Esophagus (tissue), 2 donors: ENCODE measurements at regions not wholly inside any gene's neighbourhood (a gene's known extent, or its start where the extent isn't known, plus 50 kb on each side); places are given as distances from the start of the nearest gene placed in this dataset.

Source experiments
- H3K27ac ChIP-seq, 2 donors: one replicate each; pipeline ENCODE4 v1.5.1; 2013; ENCODE audit warnings: low read depth in 2 of 2, mild to moderate bottlenecking in 2 of 2, inconsistent platforms in 1 of 2, low read length in 1 of 2, moderate library complexity in 1 of 2
- H3K27me3 ChIP-seq, 2 donors: one replicate each; pipeline ENCODE4 v1.6.1; 2013; ENCODE audit warnings: low read length in 2 of 2, control low read depth in 1 of 2, mild to moderate bottlenecking in 1 of 2; ENCODE audit not compliant: insufficient read depth in 2 of 2, control insufficient read depth in 1 of 2
- H3K36me3 ChIP-seq, 2 donors: one replicate each; pipeline ENCODE4 v1.6.1; 2013; ENCODE audit warnings: low read length in 1 of 2; ENCODE audit not compliant: control insufficient read depth in 2 of 2, insufficient read depth in 2 of 2
- H3K4me1 ChIP-seq, 2 donors: one replicate each; pipeline ENCODE4 v1.6.1; 2013; ENCODE audit warnings: low read length in 1 of 2; ENCODE audit not compliant: control insufficient read depth in 2 of 2, insufficient read depth in 2 of 2
- H3K4me3 ChIP-seq, 2 donors: one replicate each; pipeline ENCODE4 v1.5.1; 2013; ENCODE audit warnings: low read length in 2 of 2, mild to moderate bottlenecking in 2 of 2, low read depth in 1 of 2, moderate library complexity in 1 of 2
- H3K9me3 ChIP-seq, 2 donors: one replicate each; pipeline ENCODE4 v1.6.1; 2013; ENCODE audit warnings: mild to moderate bottlenecking in 2 of 2, low read depth in 1 of 2, low read length in 1 of 2, moderate library complexity in 1 of 2; ENCODE audit not compliant: control insufficient read depth in 2 of 2, insufficient read depth in 1 of 2
- WGBS, 2 donors: extraction: QIAGEN DNeasy Blood & Tissue Kit; methylation state at CpG; one replicate each; pipeline ENCODE4 v1.1.7; 2013; 5-methylcytosine and 5-hydroxymethylcytosine counted together
- donor health status: healthy with polysubstance abuse.
- donor health status: Bipolar disorder and iron deficiency.

- WGBS, 2 donors = 94 to 97% methylated on average over 3 of the region's 3 CpGs
These were observed 99.8 kb downstream of the ESM1 start for GRCh38 chr5:54885636-54886035.

GRCh38 chr5:54884195-54884536 is 101.2 kb downstream of the ESM1 start:
- Histone ChIP-seq H3K4me3 (peak overlapping the region in 1 of 2 donors; percentile 53), H3K27ac (no peak overlapping the region), H3K36me3 (no peaks in the 10 kb centered on the region), H3K4me1 (peaks cover 5 to 6% of the 10 kb centered on the region in 2 donors), H3K9me3 (no peaks in the 10 kb centered on the region), H3K27me3 (peaks cover 0 to 8% of the 10 kb centered on the region in 2 donors)
- 27 to 34% methylated on average over 17 to 18 of the region's 18 CpGs for WGBS, 2 donors

More at GRCh38 chr5:54885636-54886035, 99.8 kb downstream of the ESM1 start:
- Histone ChIP-seq H3K27ac (no peak overlapping the region), H3K9me3 (no peaks in the 10 kb centered on the region), H3K4me1 (peaks cover 5 to 6% of the 10 kb centered on the region in 2 donors), H3K36me3 (no peaks in the 10 kb centered on the region), H3K4me3 (no peak overlapping the region), H3K27me3 (peaks cover 0 to 8% of the 10 kb centered on the region in 2 donors)

DNA sequence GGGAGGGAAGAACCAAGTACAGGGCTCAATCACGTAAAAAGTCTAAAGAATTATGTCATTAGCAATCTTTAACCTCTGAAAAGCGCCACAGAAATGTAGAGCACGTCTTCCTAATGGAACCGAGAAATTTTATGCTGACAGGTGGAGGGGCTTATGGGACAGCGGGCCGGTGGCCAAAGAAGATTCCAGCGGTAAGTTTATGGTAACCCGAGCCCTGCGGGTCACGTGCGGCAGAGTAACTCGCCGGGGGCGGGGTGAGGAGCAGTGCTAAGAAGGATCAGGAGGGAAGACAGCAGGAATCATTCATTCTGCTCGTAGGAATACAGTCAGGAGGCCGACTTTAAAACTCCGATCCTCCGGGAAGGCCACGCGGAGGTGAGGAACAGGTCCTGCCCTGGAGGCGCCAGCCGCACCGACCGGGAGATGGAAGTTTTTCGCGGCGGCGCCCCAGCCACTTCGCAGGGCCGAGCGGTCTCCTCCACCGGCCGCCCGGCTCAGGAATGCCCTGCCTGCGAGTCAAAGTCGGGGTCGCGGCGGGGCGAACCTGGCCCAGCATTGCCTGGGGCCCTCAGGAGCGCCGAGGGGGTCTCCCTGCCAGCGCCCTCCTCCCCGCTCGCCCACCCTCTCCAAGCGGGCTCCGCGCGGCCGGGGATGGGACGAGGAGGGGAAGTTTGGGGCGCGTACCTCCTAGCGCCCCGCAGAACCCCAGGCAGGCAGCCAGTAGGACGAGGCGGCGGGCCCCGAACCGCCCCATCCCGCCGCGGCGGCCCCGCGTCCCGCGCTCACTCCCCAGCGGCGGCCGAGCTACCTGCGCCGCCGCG is 101.8 kb downstream of the ESM1 start:
- H3K27me3 ChIP-seq = peaks cover 0 to 8% of the 10 kb centered on the region in 2 donors
- peaks cover 5 to 6% of the 10 kb centered on the region in 2 donors for H3K4me1 ChIP-seq
- no peaks in the 10 kb centered on the region for H3K9me3 ChIP-seq
- 4% methylated on average over 51 to 75 of the region's 75 CpGs for WGBS, 2 donors
- H3K27ac ChIP-seq = no peak overlapping the region
- no peaks in the 10 kb centered on the region for H3K36me3 ChIP-seq
- peak overlapping the region; percentile 39 to 53 for H3K4me3 ChIP-seq

DNA sequence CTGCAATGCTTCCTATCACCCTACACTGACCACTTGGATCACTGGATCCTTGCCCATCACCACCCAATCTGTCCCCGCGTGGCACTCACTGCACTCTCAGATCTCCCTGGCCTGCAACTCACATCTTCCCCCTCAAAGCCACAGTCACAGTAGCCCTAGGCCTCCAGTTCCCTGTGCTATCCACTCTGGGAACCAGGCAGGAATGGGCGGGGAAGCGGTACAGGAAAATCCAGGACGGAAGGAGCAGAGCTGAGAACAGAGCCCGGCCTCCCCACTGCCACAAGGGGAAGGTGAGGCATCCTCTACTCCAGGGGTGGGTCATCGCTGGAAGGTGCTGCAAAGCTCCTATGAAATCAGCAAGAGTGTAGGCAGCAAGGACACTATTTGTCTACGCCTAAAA is 102.6 kb downstream of the ESM1 start:
- 92% methylated on average over 8 of the region's 8 CpGs for WGBS, 2 donors
- H3K4me3 ChIP-seq = no peak overlapping the region
- H3K27ac ChIP-seq = no peak overlapping the region
- H3K9me3 ChIP-seq = no peaks in the 10 kb centered on the region
- H3K27me3 ChIP-seq = peaks cover 0 to 8% of the 10 kb centered on the region in 2 donors
- peaks cover 5 to 6% of the 10 kb centered on the region in 2 donors for H3K4me1 ChIP-seq
- no peaks in the 10 kb centered on the region for H3K36me3 ChIP-seq

DNA sequence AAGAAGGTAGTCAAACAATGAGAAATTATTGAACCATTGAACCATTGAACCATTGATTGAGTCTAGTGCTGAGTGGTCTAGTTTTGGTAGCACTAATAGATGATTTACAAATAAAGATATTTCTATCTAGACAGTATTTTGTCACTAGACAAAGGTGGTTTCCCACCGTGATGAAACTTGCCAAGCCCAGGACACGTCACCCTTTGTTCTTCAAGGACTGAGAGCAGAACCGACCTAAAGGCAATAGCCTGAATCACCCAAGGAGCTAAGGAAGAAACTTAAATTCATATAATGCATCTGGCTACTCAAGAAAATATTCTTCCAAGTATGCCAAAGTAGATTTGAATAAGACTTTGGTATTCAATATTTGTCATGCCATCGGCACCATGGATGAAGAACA is 103.3 kb downstream of the ESM1 start:
- H3K4me3 ChIP-seq = no peak overlapping the region
- H3K4me1 ChIP-seq = peaks cover 5 to 6% of the 10 kb centered on the region in 2 donors
- no peaks in the 10 kb centered on the region for H3K9me3 ChIP-seq
- 58 to 70% methylated on average over 4 of the region's 4 CpGs for whole genome bisulfite sequencing, 2 donors
- no peaks in the 10 kb centered on the region for H3K36me3 ChIP-seq
- H3K27ac ChIP-seq = no peak overlapping the region
- peaks cover 0 to 8% of the 10 kb centered on the region in 2 donors for H3K27me3 ChIP-seq

- H3K9me3 ChIP-seq = no peaks in the 10 kb centered on the region
- no peaks in the 10 kb centered on the region for H3K36me3 ChIP-seq
- WGBS, 2 donors = 54 to 63% methylated on average over 5 of the region's 5 CpGs
- H3K27ac ChIP-seq = no peak overlapping the region
- H3K4me1 ChIP-seq = peaks cover 5 to 6% of the 10 kb centered on the region in 2 donors
- no peak overlapping the region for H3K4me3 ChIP-seq
- H3K27me3 ChIP-seq = peaks cover 0 to 8% of the 10 kb centered on the region in 2 donors
These were observed 103.9 kb downstream of the ESM1 start for GRCh38 chr5:54881286-54882005.

DNA sequence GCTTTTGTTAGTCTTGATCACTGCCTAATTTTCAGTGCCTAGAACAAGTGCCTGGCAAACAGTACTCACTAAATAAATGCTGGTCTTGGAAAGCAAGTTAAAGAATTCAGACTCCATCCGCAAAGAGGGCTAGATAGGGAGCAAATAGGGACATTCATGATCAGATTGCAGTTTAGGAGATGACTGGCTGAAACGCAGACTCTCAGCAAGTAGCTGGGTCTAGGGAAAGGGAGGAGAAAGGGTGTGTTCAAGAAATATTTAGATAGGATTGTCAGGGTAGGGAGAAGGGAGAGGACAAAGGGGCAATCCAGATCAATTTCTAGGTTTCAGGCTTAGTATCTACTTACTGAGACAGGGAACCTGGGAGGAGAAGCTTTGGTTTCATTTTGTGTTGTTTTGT is 108.4 kb downstream of the ESM1 start:
- H3K27me3 ChIP-seq = no peaks in the 10 kb centered on the region
- WGBS, 2 donors = 87 to 88% methylated on average over 2 of the region's 2 CpGs
- H3K27ac ChIP-seq = no peak overlapping the region
- no peaks in the 10 kb centered on the region for H3K36me3 ChIP-seq
- no peaks in the 10 kb centered on the region for H3K4me1 ChIP-seq
- no peak overlapping the region for H3K4me3 ChIP-seq
- no peaks in the 10 kb centered on the region for H3K9me3 ChIP-seq

GRCh38 chr5:54876556-54876955 is 108.8 kb downstream of the ESM1 start:
- 55 to 83% methylated on average over 6 of the region's 6 CpGs for WGBS, 2 donors
- Histone ChIP-seq H3K4me1 (no peaks in the 10 kb centered on the region), H3K9me3 (no peaks in the 10 kb centered on the region), H3K36me3 (no peaks in the 10 kb centered on the region), H3K4me3 (no peak overlapping the region), H3K27ac (no peak overlapping the region), H3K27me3 (no peaks in the 10 kb centered on the region)

DNA sequence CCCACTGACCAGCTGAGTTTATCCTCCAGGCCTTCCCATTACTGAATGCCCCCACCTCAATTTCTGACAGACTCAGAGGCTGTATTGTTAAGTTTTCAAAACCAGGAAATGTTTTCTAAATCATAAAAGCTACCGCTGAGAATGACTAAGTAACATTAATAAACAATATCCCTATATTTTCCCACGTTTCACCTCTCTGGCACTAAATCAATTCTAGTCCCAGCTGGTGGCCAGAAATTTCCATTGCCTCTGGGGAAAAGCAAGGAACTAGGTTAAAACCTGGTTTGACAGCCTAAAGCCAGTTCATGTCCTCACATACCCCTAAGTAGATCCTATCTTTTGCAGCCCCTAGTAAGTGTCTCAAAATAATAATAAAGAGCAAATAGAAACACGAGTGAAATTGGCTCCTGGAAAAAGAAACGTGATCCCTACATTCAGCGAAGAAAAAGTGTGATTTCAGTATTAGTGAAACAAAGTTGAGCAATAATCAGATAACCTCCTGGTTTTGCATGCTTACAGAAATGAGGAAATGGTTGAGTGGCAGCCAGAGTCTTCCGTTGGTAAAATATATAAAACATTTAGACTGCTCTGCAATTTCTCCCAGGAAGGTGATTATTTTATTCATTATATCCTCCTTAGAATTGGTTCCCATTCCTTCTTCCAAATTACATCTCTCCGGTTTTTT is 110.9 kb downstream of the ESM1 start:
- no peaks in the 10 kb centered on the region for H3K27me3 ChIP-seq
- H3K36me3 ChIP-seq = no peaks in the 10 kb centered on the region
- no peaks in the 10 kb centered on the region for H3K4me1 ChIP-seq
- H3K9me3 ChIP-seq = no peaks in the 10 kb centered on the region
- no peak overlapping the region for H3K27ac ChIP-seq
- no peak overlapping the region for H3K4me3 ChIP-seq
- WGBS, 2 donors = 24 to 27% methylated on average over 7 of the region's 7 CpGs
